ENCODE measurements at regions not wholly inside any gene's neighbourhood (a gene's known extent, or its start where the extent isn't known, plus 50 kb on each side); places are given as distances from the start of the nearest gene placed in this dataset.
"Not testable (repeated sequence)": the region's sequence is repeated elsewhere in the genome, so short reads cannot be mapped to it uniquely, and the experiment has no call there.

- no peaks in the 10 kb centered on the region for H3K9me3 ChIP-seq
- H3K27me3 ChIP-seq = no peaks in the 10 kb centered on the region
- no peak overlapping the region for H3K27ac ChIP-seq
- H3K4me1 ChIP-seq (ENCODE audit: control insufficient read depth in 1 of 2, insufficient read depth in 1 of 2, low read depth in 1 of 2, low read length in 1 of 2) = peaks cover 0 to 4% of the 10 kb centered on the region in 2 experiments
- H3K4me3 ChIP-seq (ENCODE audit: low read depth in 1 of 2, low read length in 1 of 2) = no peak overlapping the region
- H3K36me3 ChIP-seq = no peaks in the 10 kb centered on the region
- TF ChIP-seq CTCF (IDR thresholded peaks at IDR 0.05) = no peak
Observed at GRCh38 chr13:50485979-50486935, 357.2 kb downstream of the DLEU7 start.

GRCh38 chr13:50493683-50494082, 349.8 kb downstream of the DLEU7 start:
- TF ChIP-seq CTCF (IDR thresholded peaks at IDR 0.05) = no peak
- H3K27ac ChIP-seq = no peak overlapping the region
- H3K9me3 ChIP-seq = no peaks in the 10 kb centered on the region
- H3K4me1 ChIP-seq (ENCODE audit: control insufficient read depth in 1 of 2, insufficient read depth in 1 of 2, low read depth in 1 of 2, low read length in 1 of 2) = peaks cover 0 to 7% of the 10 kb centered on the region in 2 experiments
- no peaks in the 10 kb centered on the region for H3K36me3 ChIP-seq
- no peak overlapping the region for H3K4me3 ChIP-seq (ENCODE audit: low read depth in 1 of 2, low read length in 1 of 2)
- no peaks in the 10 kb centered on the region for H3K27me3 ChIP-seq

- Histone ChIP-seq H3K27ac (no peak overlapping the region), H3K36me3 (no peaks in the 10 kb centered on the region), H3K9me3 (no peaks in the 10 kb centered on the region), H3K4me3 (ENCODE audit: low read depth in 1 of 2, low read length in 1 of 2) (no peak overlapping the region), H3K4me1 (ENCODE audit: control insufficient read depth in 1 of 2, insufficient read depth in 1 of 2, low read depth in 1 of 2, low read length in 1 of 2) (peaks cover 0 to 7% of the 10 kb centered on the region in 2 experiments), H3K27me3 (no peaks in the 10 kb centered on the region)
- no peak for TF ChIP-seq CTCF (IDR thresholded peaks at IDR 0.05)
Observed at GRCh38 chr13:50494138-50494537, 349.4 kb downstream of the DLEU7 start.

- not testable (repeated sequence) for H3K4me3 ChIP-seq (ENCODE audit: low read depth in 1 of 2, low read length in 1 of 2); H3K27ac ChIP-seq; H3K27me3 ChIP-seq; H3K4me1 ChIP-seq (ENCODE audit: control insufficient read depth in 1 of 2, insufficient read depth in 1 of 2, low read depth in 1 of 2, low read length in 1 of 2); H3K36me3 ChIP-seq; H3K9me3 ChIP-seq
Observed at GRCh38 chr13:50503212-50503611, 340.3 kb downstream of the DLEU7 start.

- Histone ChIP-seq H3K4me3 (ENCODE audit: low read depth in 1 of 2, low read length in 1 of 2) (no peak overlapping the region), H3K9me3 (no peaks in the 10 kb centered on the region), H3K27me3 (no peaks in the 10 kb centered on the region), H3K27ac (no peak overlapping the region), H3K4me1 (ENCODE audit: control insufficient read depth in 1 of 2, insufficient read depth in 1 of 2, low read depth in 1 of 2, low read length in 1 of 2) (peaks cover 13% of the 10 kb centered on the region in 2 experiments), H3K36me3 (no peaks in the 10 kb centered on the region)
- no peak for TF ChIP-seq CTCF (IDR thresholded peaks at IDR 0.05)
Observed at GRCh38 chr13:50509167-50509566, 334.3 kb downstream of the DLEU7 start.

GRCh38 chr13:50509771-50510441, 333.6 kb downstream of the DLEU7 start:
- Histone ChIP-seq H3K36me3 (no peaks in the 10 kb centered on the region), H3K27ac (no peak overlapping the region), H3K27me3 (no peaks in the 10 kb centered on the region), H3K4me3 (ENCODE audit: low read depth in 1 of 2, low read length in 1 of 2) (no peak overlapping the region), H3K4me1 (ENCODE audit: control insufficient read depth in 1 of 2, insufficient read depth in 1 of 2, low read depth in 1 of 2, low read length in 1 of 2) (peaks cover 13% of the 10 kb centered on the region in 2 experiments), H3K9me3 (no peaks in the 10 kb centered on the region)
- no peak for TF ChIP-seq CTCF (IDR thresholded peaks at IDR 0.05)

GRCh38 chr13:50510885-50511545, 332.5 kb downstream of the DLEU7 start:
- not testable (repeated sequence) for H3K27ac ChIP-seq; H3K4me3 ChIP-seq (ENCODE audit: low read depth in 1 of 2, low read length in 1 of 2); H3K27me3 ChIP-seq; H3K36me3 ChIP-seq; H3K9me3 ChIP-seq
- H3K4me1 ChIP-seq (ENCODE audit: control insufficient read depth in 1 of 2, insufficient read depth in 1 of 2, low read depth in 1 of 2, low read length in 1 of 2) = peaks cover 13% of the 10 kb centered on the region in 2 experiments
